ENCODE measurements at regions not wholly inside any gene's neighbourhood (a gene's known extent, or its start where the extent isn't known, plus 50 kb on each side); places are given as distances from the start of the nearest gene placed in this dataset.

GRCh38 chr5:96282020-96282419, 151.0 kb downstream of the PCSK1 start:
- TF ChIP-seq CTCF (IDR thresholded peaks at IDR 0.05): no peak
- no peak for TF ChIP-seq POLR2A (IDR thresholded peaks at IDR 0.05)
